BJ (cell line): ENCODE measurements at regions not wholly inside any gene's neighbourhood (a gene's known extent, or its start where the extent isn't known, plus 50 kb on each side); places are given as distances from the start of the nearest gene placed in this dataset.
"Not testable (repeated sequence)": the region's sequence is repeated elsewhere in the genome, so short reads cannot be mapped to it uniquely, and the experiment has no call there.

ENCODE experiments used
- CTCF ChIA-PET: fragments of 350-600 bp; formaldehyde crosslinking; extraction: SDS; loops from one replicate; lab custom pipeline; 2021; ENCODE audit warnings: antibody characterized with exemption, inconsistent platforms; lab: Yijun Ruan, JAX
- POLR2A ChIA-PET: fragments of 300-600 bp; sonication (Branson Sonifier 250); formaldehyde crosslinking; extraction: SDS; loops from one replicate; lab custom pipeline; 2021; ENCODE audit warnings: antibody characterized with exemption; lab: Charles Lee
- DNase-seq: peaks from one replicate; pipeline ENCODE4 v3.0.0-alpha.2; 2011; ENCODE audit warnings: low read depth
- H3K27me3 ChIP-seq: 2 replicates; pipeline ENCODE4 v1.6.0; 2011; ENCODE audit warnings: low read length; ENCODE audit not compliant: control insufficient read depth, insufficient read depth
- H3K36me3 ChIP-seq: 2 replicates; pipeline ENCODE4 v1.5.1; 2011; ENCODE audit warnings: low read length; ENCODE audit not compliant: control insufficient read depth, insufficient read depth
- H3K4me3 ChIP-seq: 2 replicates; pipeline ENCODE4 v1.5.1; 2011; ENCODE audit warnings: low read depth, mild to moderate bottlenecking, control low read depth, low read length
- TF ChIP-seq, protein P1 (sequence below): IDR thresholded peaks from 2 replicates; pipeline ENCODE4 v1.5.1; 2011; ENCODE audit warnings: low read depth, mild to moderate bottlenecking, control low read depth, inconsistent platforms, low read length, moderate library complexity; ENCODE audit not compliant: insufficient read depth

GRCh38 chr14:87241018-87241768 lies 751.8 kb downstream of the GALC start:
- ChIA-PET POLR2A (no interaction called here), CTCF (no interaction called here)
- Histone ChIP-seq H3K36me3 (no peaks in the 10 kb centered on the region), H3K27me3 (no peaks in the 10 kb centered on the region), H3K4me3 (no peak overlapping the region)
- DNase-seq, result no peak
- TF ChIP-seq, protein P1, sequence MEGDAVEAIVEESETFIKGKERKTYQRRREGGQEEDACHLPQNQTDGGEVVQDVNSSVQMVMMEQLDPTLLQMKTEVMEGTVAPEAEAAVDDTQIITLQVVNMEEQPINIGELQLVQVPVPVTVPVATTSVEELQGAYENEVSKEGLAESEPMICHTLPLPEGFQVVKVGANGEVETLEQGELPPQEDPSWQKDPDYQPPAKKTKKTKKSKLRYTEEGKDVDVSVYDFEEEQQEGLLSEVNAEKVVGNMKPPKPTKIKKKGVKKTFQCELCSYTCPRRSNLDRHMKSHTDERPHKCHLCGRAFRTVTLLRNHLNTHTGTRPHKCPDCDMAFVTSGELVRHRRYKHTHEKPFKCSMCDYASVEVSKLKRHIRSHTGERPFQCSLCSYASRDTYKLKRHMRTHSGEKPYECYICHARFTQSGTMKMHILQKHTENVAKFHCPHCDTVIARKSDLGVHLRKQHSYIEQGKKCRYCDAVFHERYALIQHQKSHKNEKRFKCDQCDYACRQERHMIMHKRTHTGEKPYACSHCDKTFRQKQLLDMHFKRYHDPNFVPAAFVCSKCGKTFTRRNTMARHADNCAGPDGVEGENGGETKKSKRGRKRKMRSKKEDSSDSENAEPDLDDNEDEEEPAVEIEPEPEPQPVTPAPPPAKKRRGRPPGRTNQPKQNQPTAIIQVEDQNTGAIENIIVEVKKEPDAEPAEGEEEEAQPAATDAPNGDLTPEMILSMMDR, result no peak

- DNase-seq, H3K4me3 ChIP-seq, H3K27me3 ChIP-seq, CTCF ChIA-PET, POLR2A ChIA-PET, H3K36me3 ChIP-seq: not testable (repeated sequence)
Measured at GRCh38 chr14:87240319-87240718, 752.7 kb downstream of the GALC start.

DNA sequence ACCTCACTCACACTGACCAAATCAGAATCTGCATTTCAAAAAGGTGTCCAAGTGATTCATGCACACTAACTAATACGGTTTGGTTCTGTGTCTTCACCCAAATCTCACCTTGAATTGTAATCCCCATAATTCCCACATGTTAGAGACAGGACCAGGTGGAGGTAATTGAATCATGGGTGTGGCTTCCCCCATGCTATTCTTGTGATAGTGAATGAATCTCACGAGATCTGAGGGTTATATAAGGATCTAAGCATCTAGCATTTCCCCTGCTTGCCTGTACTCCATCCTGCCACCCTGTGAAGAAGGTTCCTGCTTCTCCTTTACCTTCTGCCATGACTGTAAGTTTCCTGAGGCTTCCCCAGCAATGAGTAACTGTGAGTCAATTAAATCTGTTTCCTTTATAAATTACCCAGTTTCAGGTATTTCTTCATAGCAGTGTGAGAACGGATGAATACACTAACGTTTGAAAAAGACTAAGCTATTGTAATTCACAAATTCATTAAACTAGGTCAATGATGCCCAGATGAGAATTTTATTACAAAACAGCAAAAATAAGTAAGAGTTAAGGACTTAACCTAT lies 759.1 kb downstream of the GALC start:
- POLR2A ChIA-PET, result no interaction called here
- H3K4me3 ChIP-seq, result no peak overlapping the region
- no peaks in the 10 kb centered on the region for H3K27me3 ChIP-seq
- CTCF ChIA-PET, result no interaction called here
- DNase-seq, result no peak
- TF ChIP-seq, protein P1, result no peak
- no peaks in the 10 kb centered on the region for H3K36me3 ChIP-seq

DNA sequence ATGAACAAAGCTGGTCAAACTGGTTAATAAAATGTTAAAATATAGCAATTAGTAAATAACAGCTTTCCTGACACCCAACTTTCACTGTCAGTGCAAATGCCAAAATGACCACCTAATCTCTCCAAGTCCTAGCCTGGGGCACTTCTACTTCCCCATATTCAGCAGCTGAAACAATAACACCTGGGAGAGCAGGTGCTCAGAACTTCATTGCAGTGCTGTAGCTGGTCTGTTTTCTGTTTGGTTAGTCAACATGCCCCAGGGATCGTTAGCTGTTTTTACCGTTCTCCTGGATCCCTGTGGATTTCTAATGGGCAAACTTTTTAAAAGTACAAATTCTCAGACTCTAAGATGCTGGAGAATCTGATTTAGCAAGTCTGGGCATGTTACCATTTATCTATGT lies 759.7 kb downstream of the GALC start:
- ChIA-PET POLR2A (no interaction called here), CTCF (no interaction called here)
- Histone ChIP-seq H3K27me3 (no peaks in the 10 kb centered on the region), H3K4me3 (no peak overlapping the region), H3K36me3 (no peaks in the 10 kb centered on the region)
- DNase-seq, result no peak
- TF ChIP-seq, protein P1, result no peak

GRCh38 chr14:87231336-87232026 lies 761.5 kb downstream of the GALC start:
- TF ChIP-seq, protein P1, result no peak
- Histone ChIP-seq H3K4me3 (no peak overlapping the region), H3K27me3 (no peaks in the 10 kb centered on the region), H3K36me3 (no peaks in the 10 kb centered on the region)
- ChIA-PET CTCF (no interaction called here), POLR2A (no interaction called here)
- DNase-seq, result no peak
